Lower leg skin (tissue), 3 donors: ENCODE measurements at regions not wholly inside any gene's neighbourhood (a gene's known extent, or its start where the extent isn't known, plus 50 kb on each side); places are given as distances from the start of the nearest gene placed in this dataset.

Source experiments
- POLR2A ChIP-seq, 2 donors: fragments of 450-650 bp; IDR thresholded peaks; one replicate each; pipeline ENCODE4 v1.6.1; 2016 to 2017; ENCODE audit warnings: antibody characterized with exemption in 2 of 2, mild to moderate bottlenecking in 1 of 2, moderate library complexity in 1 of 2
- TF ChIP-seq, protein P1 (sequence below), 3 donors: fragments of 450-650 bp; IDR thresholded peaks; one replicate each; pipeline ENCODE4 v1.5.1; 2016; ENCODE audit warnings: antibody characterized with exemption in 3 of 3, mild to moderate bottlenecking in 3 of 3, moderate library complexity in 2 of 3

DNA sequence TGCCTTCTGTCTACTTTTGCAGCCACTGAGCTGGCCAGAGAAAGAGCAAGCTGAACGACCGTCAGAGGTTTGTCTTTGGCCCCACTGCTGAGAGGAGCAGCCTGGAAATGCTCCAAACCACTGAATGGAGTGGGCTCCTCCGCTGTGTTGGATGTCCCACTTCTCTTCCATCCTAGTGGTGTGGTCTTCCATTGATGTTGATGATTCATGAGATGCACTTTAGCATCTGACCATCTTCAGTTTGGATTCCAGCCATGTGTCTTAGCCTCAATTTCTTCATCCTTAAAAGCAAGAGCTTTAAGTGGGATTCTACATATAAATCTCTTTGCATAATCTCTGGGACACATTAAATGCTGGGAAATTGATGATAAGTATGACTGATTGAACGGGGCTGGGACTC, 276.9 kb downstream of the SIPA1L2 start:
- TF ChIP-seq, protein P1, sequence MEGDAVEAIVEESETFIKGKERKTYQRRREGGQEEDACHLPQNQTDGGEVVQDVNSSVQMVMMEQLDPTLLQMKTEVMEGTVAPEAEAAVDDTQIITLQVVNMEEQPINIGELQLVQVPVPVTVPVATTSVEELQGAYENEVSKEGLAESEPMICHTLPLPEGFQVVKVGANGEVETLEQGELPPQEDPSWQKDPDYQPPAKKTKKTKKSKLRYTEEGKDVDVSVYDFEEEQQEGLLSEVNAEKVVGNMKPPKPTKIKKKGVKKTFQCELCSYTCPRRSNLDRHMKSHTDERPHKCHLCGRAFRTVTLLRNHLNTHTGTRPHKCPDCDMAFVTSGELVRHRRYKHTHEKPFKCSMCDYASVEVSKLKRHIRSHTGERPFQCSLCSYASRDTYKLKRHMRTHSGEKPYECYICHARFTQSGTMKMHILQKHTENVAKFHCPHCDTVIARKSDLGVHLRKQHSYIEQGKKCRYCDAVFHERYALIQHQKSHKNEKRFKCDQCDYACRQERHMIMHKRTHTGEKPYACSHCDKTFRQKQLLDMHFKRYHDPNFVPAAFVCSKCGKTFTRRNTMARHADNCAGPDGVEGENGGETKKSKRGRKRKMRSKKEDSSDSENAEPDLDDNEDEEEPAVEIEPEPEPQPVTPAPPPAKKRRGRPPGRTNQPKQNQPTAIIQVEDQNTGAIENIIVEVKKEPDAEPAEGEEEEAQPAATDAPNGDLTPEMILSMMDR (IDR thresholded peaks at IDR 0.05), result no peak
- no peak for TF ChIP-seq POLR2A (IDR thresholded peaks at IDR 0.05)
